Caco-2 (cell line): ENCODE measurements at regions not wholly inside any gene's neighbourhood (a gene's known extent, or its start where the extent isn't known, plus 50 kb on each side); places are given as distances from the start of the nearest gene placed in this dataset.

Experiments used
- BruUV-seq: library from RNA; stranded (reverse); fragments of 400-500 nt; replicated peaks from 2 replicates; lab custom pipeline; 2021; lab: Mats Ljungman, UMichigan
- CTCF ChIA-PET: fragments of 300-600 bp; sonication (Branson Sonifier 250); formaldehyde crosslinking; loops from one replicate; lab custom pipeline; 2022; ENCODE audit warnings: antibody characterized with exemption; lab: Charles Lee
- POLR2A ChIA-PET: fragments of 300-600 bp; sonication (Branson Sonifier 250); formaldehyde crosslinking; loops from one replicate; lab custom pipeline; 2022; ENCODE audit warnings: antibody characterized with exemption; lab: Charles Lee
- DNase-seq, 2 experiments: peaks; one replicate each; pipeline versions ENCODE4 v3.0.0 to v3.0.0-alpha.2; 2020 to 2022
- H3K27me3 ChIP-seq: replicated peaks from 2 replicates; pipeline ENCODE4 v1.6.0; 2011; ENCODE audit warnings: low read length; ENCODE audit not compliant: control insufficient read depth, insufficient read depth
- H3K36me3 ChIP-seq: 2 replicates; pipeline ENCODE4 v1.5.1; 2011; ENCODE audit warnings: low read length; ENCODE audit not compliant: control insufficient read depth, insufficient read depth
- H3K4me1 ChIP-seq: fragments of 250-450 bp; sonication (Bioruptor Pico); 2 replicates; pipeline ENCODE4 v1.5.1; 2020; ENCODE audit warnings: mild to moderate bottlenecking
- H3K4me3 ChIP-seq: 2 replicates; pipeline ENCODE4 v1.5.1; 2011; ENCODE audit warnings: low read depth, mild to moderate bottlenecking, control low read depth, low read length
- H3K9me3 ChIP-seq: fragments of 250-450 bp; sonication (Bioruptor Pico); 2 replicates; pipeline ENCODE4 v1.5.1; 2020; ENCODE audit warnings: mild to moderate bottlenecking, moderate library complexity
- H3K27ac Mint-ChIP-seq: one replicate; pipeline ENCODE4 v1.8.0; 2022; ENCODE audit warnings: mixed read lengths; ENCODE audit not compliant: unreplicated experiment
- H3K27me3 Mint-ChIP-seq: one replicate; pipeline ENCODE4 v1.8.0; 2022; ENCODE audit warnings: mixed read lengths; ENCODE audit not compliant: insufficient read depth, unreplicated experiment
- H3K36me3 Mint-ChIP-seq: one replicate; pipeline ENCODE4 v1.8.0; 2022; ENCODE audit warnings: mild to moderate bottlenecking, mixed read lengths; ENCODE audit not compliant: insufficient read depth, unreplicated experiment
- H3K4me1 Mint-ChIP-seq: one replicate; pipeline ENCODE4 v1.8.0; 2022; ENCODE audit warnings: low read depth, mixed read lengths; ENCODE audit not compliant: unreplicated experiment
- H3K4me3 Mint-ChIP-seq: one replicate; pipeline ENCODE4 v1.8.0; 2022; ENCODE audit warnings: mild to moderate bottlenecking, moderate library complexity, mixed read lengths; ENCODE audit not compliant: unreplicated experiment
- H3K9me3 Mint-ChIP-seq: one replicate; pipeline ENCODE4 v1.8.0; 2022; ENCODE audit warnings: mixed read lengths; ENCODE audit not compliant: unreplicated experiment
- CTCF ChIP-seq, 2 experiments: fragments of 200-600 bp in 1 of 2; IDR thresholded peaks; 1 replicate in 1 of 2; 2 replicates in 1 of 2; pipeline versions ENCODE4 v1.5.1 to v1.8.0; 2011 to 2022; ENCODE audit warnings: antibody characterized with exemption in 1 of 2, control low read depth in 1 of 2, inconsistent platforms in 1 of 2, low read depth in 1 of 2, low read length in 1 of 2, mild to moderate bottlenecking in 1 of 2, moderate library complexity in 1 of 2; ENCODE audit not compliant: insufficient read depth in 1 of 2, severe bottlenecking in 1 of 2, unreplicated experiment in 1 of 2
- intact Hi-C: fragments of 100-400 bp; cut with micrococcal nuclease; formaldehyde crosslinking; loops from one replicate; pipeline ENCODE4 v1.10.0; 2022; ENCODE audit not compliant: unreplicated experiment

- Mint-ChIP-seq H3K9me3 (no peaks in the 10 kb centered on the region), H3K27ac (no peak overlapping the region), H3K4me3 (no peak overlapping the region), H3K36me3 (no peaks in the 10 kb centered on the region), H3K4me1 (no peaks in the 10 kb centered on the region), H3K27me3 (peaks cover 2% of the 10 kb centered on the region)
- ChIA-PET POLR2A (no interaction called here), CTCF (no interaction called here)
- TF ChIP-seq CTCF (IDR thresholded peaks at IDR 0.05; ENCODE audit: insufficient read depth in 1 of 2, low read depth in 1 of 2, low read length in 1 of 2, severe bottlenecking in 1 of 2, unreplicated experiment in 1 of 2): no peak
- Histone ChIP-seq H3K4me1 (no peaks in the 10 kb centered on the region), H3K4me3 (no peak overlapping the region), H3K9me3 (no peaks in the 10 kb centered on the region), H3K36me3 (no peaks in the 10 kb centered on the region), H3K27me3 (no peaks in the 10 kb centered on the region)
- intact Hi-C loops: no loop called here
- BruUV-seq: no TSS peak
- DNase-seq: no peak
Observed at GRCh38 chr18:22628795-22629510, 211.2 kb upstream of the CTAGE1 start.

- Histone ChIP-seq H3K27me3 (no peaks in the 10 kb centered on the region), H3K36me3 (no peaks in the 10 kb centered on the region), H3K4me3 (no peak overlapping the region), H3K9me3 (no peaks in the 10 kb centered on the region), H3K4me1 (no peaks in the 10 kb centered on the region)
- no peaks in the 10 kb centered on the region for H3K9me3 Mint-ChIP-seq
- H3K27ac Mint-ChIP-seq: no peak overlapping the region
- POLR2A ChIA-PET: no interaction called here
- BruUV-seq: no TSS peak
- H3K4me3 Mint-ChIP-seq: no peak overlapping the region
- peaks cover 3% of the 10 kb centered on the region for H3K27me3 Mint-ChIP-seq
- CTCF ChIA-PET: no interaction called here
- DNase-seq: no peak
- intact Hi-C loops: no loop called here
- TF ChIP-seq CTCF (IDR thresholded peaks at IDR 0.05; ENCODE audit: insufficient read depth in 1 of 2, low read depth in 1 of 2, low read length in 1 of 2, severe bottlenecking in 1 of 2, unreplicated experiment in 1 of 2): no peak
- no peaks in the 10 kb centered on the region for H3K4me1 Mint-ChIP-seq
- no peaks in the 10 kb centered on the region for H3K36me3 Mint-ChIP-seq
Observed at GRCh38 chr18:22630980-22631379, 213.3 kb upstream of the CTAGE1 start.

- H3K4me3 Mint-ChIP-seq: no peak overlapping the region
- ChIA-PET POLR2A (no interaction called here), CTCF (no interaction called here)
- no peaks in the 10 kb centered on the region for H3K9me3 Mint-ChIP-seq
- no peaks in the 10 kb centered on the region for H3K27me3 ChIP-seq
- no peaks in the 10 kb centered on the region for H3K4me1 ChIP-seq
- DNase-seq: no peak
- peaks cover 5% of the 10 kb centered on the region for H3K27me3 Mint-ChIP-seq
- no peaks in the 10 kb centered on the region for H3K36me3 ChIP-seq
- intact Hi-C loops: no loop called here
- no TSS peak for BruUV-seq
- H3K4me1 Mint-ChIP-seq: no peaks in the 10 kb centered on the region
- no peaks in the 10 kb centered on the region for H3K36me3 Mint-ChIP-seq
- no peaks in the 10 kb centered on the region for H3K9me3 ChIP-seq
- H3K27ac Mint-ChIP-seq: no peak overlapping the region
- no peak overlapping the region for H3K4me3 ChIP-seq
- no peak for TF ChIP-seq CTCF (IDR thresholded peaks at IDR 0.05; ENCODE audit: insufficient read depth in 1 of 2, low read depth in 1 of 2, low read length in 1 of 2, severe bottlenecking in 1 of 2, unreplicated experiment in 1 of 2)
Observed at GRCh38 chr18:22632191-22632590, 214.5 kb upstream of the CTAGE1 start.
